ENCODE measurements at regions not wholly inside any gene's neighbourhood (a gene's known extent, or its start where the extent isn't known, plus 50 kb on each side); places are given as distances from the start of the nearest gene placed in this dataset.

GRCh38 chr5:171615705-171616640, 169.6 kb upstream of the SMIM23 start:
- TF ChIP-seq CTCF (conservative IDR thresholded peaks at IDR 0.05 in 1 of 2, IDR thresholded peaks at IDR 0.05 in 1 of 2; ENCODE audit: low read depth in 1 of 2, low read length in 2 of 2) (no peak), EZH2 (IDR thresholded peaks at IDR 0.05; ENCODE audit: low read length, missing control alignments) (no peak)

All from fibroblast of lung (primary cell).